Nephron progenitor cell (in vitro differentiated cells): ENCODE measurements at regions not wholly inside any gene's neighbourhood (a gene's known extent, or its start where the extent isn't known, plus 50 kb on each side); places are given as distances from the start of the nearest gene placed in this dataset.

ENCODE experiments used
- DNase-seq: peaks from one replicate; pipeline ENCODE4 v3.0.0; 2021
- H3K27ac Mint-ChIP-seq: 2 replicates; pipeline ENCODE4 v1.8.0; 2021; ENCODE audit warnings: mild to moderate bottlenecking, moderate library complexity, mixed read lengths
- H3K27me3 Mint-ChIP-seq: 2 replicates; pipeline ENCODE4 v1.8.0; 2021; ENCODE audit warnings: mild to moderate bottlenecking, low read depth, mixed read lengths; ENCODE audit not compliant: poor library complexity
- H3K36me3 Mint-ChIP-seq: 2 replicates; pipeline ENCODE4 v1.8.0; 2021; ENCODE audit warnings: low read depth, mixed read lengths
- H3K4me1 Mint-ChIP-seq: 2 replicates; pipeline ENCODE4 v1.8.0; 2021; ENCODE audit warnings: mixed read lengths
- H3K4me3 Mint-ChIP-seq: 2 replicates; pipeline ENCODE4 v1.8.0; 2021; ENCODE audit warnings: mild to moderate bottlenecking, moderate library complexity, mixed read lengths
- H3K9me3 Mint-ChIP-seq: 2 replicates; pipeline ENCODE4 v1.8.0; 2021; ENCODE audit warnings: mild to moderate bottlenecking, moderate library complexity, mixed read lengths
- TF ChIP-seq, protein P1 (sequence below): fragments of 200-600 bp; sonication (generic); IDR thresholded peaks from 2 replicates; pipeline ENCODE4 v1.5.0; 2021; ENCODE audit warnings: antibody characterized with exemption

DNA sequence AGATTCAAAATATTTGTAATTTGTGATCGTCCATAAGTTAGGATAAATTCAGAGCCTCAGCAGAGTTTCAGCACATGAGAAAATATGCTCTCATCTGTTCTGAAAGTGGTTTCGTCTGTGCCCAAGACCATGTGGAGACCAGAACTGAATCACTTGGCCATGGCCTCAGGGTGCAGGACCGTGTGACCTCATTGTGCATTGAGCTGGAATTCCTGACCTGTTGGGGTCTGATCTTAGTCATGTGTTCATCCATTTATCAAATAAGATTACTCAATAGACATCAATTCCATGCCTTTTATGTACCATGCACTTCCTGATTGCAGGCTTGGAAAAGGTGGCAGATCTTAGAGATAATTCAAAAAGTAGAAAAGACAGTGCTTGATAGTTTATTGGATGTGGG, 680.5 kb downstream of the QKI start:
- no peak overlapping the region for H3K27ac Mint-ChIP-seq
- H3K9me3 Mint-ChIP-seq: no peaks in the 10 kb centered on the region
- peaks cover 4% of the 10 kb centered on the region for H3K27me3 Mint-ChIP-seq
- H3K36me3 Mint-ChIP-seq: no peaks in the 10 kb centered on the region
- H3K4me3 Mint-ChIP-seq: no peak overlapping the region
- DNase-seq: no peak
- TF ChIP-seq, protein P1, sequence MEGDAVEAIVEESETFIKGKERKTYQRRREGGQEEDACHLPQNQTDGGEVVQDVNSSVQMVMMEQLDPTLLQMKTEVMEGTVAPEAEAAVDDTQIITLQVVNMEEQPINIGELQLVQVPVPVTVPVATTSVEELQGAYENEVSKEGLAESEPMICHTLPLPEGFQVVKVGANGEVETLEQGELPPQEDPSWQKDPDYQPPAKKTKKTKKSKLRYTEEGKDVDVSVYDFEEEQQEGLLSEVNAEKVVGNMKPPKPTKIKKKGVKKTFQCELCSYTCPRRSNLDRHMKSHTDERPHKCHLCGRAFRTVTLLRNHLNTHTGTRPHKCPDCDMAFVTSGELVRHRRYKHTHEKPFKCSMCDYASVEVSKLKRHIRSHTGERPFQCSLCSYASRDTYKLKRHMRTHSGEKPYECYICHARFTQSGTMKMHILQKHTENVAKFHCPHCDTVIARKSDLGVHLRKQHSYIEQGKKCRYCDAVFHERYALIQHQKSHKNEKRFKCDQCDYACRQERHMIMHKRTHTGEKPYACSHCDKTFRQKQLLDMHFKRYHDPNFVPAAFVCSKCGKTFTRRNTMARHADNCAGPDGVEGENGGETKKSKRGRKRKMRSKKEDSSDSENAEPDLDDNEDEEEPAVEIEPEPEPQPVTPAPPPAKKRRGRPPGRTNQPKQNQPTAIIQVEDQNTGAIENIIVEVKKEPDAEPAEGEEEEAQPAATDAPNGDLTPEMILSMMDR: no peak
- H3K4me1 Mint-ChIP-seq: peaks cover 12% of the 10 kb centered on the region

DNA sequence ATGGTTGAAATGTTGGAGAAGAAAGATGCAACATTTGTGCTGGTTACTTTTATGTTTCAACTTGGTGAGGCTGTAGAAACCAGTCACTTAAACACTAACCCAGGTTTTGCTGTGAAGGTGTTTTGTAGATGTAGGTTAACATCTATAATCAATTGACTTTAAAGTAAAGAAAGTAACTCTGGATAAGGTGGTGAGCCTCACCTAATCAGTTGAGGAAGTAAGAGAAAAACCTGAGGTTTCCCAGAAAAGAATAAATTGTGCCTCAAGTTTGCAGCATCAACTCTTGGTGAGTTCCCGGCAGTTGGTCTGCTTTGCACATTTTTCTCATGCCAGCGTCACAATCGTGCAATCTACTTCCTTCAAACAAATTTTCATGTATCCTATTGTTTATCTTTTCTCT, 673.4 kb downstream of the QKI start:
- DNase-seq: no peak
- no peak overlapping the region for H3K4me3 Mint-ChIP-seq
- no peaks in the 10 kb centered on the region for H3K36me3 Mint-ChIP-seq
- H3K9me3 Mint-ChIP-seq: no peaks in the 10 kb centered on the region
- peaks cover 15% of the 10 kb centered on the region for H3K4me1 Mint-ChIP-seq
- TF ChIP-seq, protein P1: no peak
- H3K27me3 Mint-ChIP-seq: peaks cover 3% of the 10 kb centered on the region
- H3K27ac Mint-ChIP-seq: no peak overlapping the region

DNA sequence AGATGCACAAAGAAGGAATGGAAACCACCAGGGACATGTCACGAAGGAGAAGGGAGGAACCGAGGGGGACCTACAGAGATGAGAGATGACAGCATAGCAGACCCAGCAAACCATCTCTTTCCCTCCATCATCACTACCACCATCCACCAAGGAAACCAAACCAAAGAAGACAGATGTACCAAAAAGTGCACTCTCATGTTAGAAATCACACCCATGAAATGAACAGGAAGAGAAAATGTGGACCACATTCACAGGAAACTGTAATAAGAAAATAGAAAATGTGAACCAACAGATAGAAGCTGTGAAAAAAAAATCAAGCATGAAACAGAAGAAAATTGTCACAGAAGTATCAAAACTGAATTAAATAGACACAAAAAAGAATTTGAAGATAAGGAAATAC, 672.7 kb downstream of the QKI start:
- DNase-seq: no peak
- Mint-ChIP-seq H3K27me3 (peaks cover 3% of the 10 kb centered on the region), H3K4me1 (peaks cover 15% of the 10 kb centered on the region), H3K4me3 (no peak overlapping the region), H3K9me3 (no peaks in the 10 kb centered on the region), H3K36me3 (no peaks in the 10 kb centered on the region), H3K27ac (no peak overlapping the region)
- TF ChIP-seq, protein P1: no peak

DNA sequence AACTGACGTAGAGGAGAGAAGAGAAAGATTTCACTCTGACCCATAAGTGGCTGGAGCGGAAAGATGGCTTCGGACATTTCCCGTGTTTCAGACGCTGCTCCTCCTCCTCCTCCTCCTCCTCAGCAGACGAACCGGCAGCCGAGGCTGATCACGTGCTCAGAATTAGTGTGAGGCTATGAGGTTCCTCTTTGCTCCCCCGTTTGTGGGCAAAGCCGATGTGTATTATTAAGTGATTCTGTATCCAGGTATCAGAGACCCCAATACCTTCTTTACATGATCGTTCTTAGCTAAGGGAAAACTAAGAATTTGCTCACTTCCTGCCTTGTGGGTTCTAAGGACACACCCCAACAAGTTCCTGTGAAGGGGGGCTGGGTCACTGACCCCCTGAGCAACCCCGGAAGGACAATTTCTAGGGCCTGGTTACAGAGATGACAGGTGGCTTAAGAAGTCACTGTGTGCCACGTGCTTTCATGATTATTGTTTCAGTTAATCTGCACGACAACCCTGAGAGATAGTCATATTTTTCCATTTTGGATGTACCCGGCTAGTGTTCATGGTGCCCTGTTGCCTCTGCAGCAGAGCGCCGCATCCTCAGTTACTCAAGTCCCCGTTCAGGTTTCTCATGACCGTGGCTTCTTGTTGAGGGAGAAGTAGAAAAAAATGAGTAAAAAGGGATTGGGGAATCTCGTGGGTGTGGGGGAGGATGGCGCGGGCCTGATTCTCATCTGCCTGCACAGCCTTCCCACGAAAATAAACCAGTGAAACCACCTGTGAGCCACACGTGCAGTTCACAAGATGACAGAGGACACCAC, 671.8 kb downstream of the QKI start:
- peaks cover 3% of the 10 kb centered on the region for H3K27me3 Mint-ChIP-seq
- TF ChIP-seq, protein P1: no peak
- DNase-seq: no peak
- no peak overlapping the region for H3K4me3 Mint-ChIP-seq
- H3K9me3 Mint-ChIP-seq: no peaks in the 10 kb centered on the region
- peak overlapping the region; percentile 71 for H3K27ac Mint-ChIP-seq
- no peaks in the 10 kb centered on the region for H3K36me3 Mint-ChIP-seq
- peaks cover 20% of the 10 kb centered on the region for H3K4me1 Mint-ChIP-seq

DNA sequence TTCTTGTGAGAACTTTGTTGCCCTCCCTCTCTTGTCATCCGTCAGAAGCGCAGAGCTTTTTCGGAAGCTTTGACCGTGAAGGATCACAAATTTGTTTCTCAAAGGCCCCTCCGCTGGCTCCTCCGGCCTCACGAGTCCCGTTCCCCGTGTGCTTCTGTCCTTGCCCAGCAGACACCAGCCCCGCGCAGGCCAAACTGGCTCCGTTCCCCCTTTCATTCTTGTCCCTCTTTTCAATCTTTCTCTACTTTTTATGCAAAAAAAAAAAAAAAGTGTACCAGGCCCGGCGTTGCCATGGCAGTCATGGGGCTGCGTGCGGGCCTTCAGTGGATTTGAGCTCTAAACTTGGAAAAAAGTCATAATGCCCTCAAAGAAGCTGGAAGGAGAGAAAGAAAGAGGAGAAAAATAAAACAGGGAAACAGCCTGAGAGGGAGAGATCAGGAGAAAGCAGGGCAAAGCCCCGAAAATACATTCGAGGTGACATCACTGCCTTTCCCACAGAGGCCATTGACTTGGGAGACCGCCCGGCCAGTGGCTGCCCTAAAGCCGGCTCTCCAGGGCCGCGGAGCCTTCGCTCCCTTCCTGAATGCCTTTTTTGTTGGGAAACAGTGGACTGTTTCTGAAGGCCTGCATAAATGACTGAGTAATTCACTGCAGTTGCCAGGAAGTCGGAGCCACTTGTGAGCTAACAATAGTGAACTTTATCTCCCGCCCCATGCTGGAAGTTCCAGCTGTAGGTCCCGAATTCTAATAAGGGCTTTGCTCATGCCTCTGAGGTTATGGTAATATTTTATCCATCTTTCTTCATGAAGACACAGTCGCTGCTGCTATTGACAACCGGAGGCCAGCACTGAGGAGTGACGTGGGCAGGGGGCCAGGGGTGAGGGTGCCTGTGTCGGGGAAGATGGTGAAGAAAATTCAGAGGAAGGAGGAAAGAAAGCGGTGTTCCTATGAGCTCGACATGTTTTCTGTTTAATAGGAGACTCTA, 670.9 kb downstream of the QKI start:
- Mint-ChIP-seq H3K9me3 (no peaks in the 10 kb centered on the region), H3K4me1 (peaks cover 20% of the 10 kb centered on the region), H3K4me3 (no peak overlapping the region)

More for the DNA sequence above, 670.9 kb downstream of the QKI start:
- TF ChIP-seq, protein P1: no peak
- Mint-ChIP-seq H3K36me3 (no peaks in the 10 kb centered on the region), H3K27ac (peak overlapping the region; percentile 71), H3K27me3 (peaks cover 3% of the 10 kb centered on the region)
- DNase-seq: no peak
